ENCODE measurements at regions not wholly inside any gene's neighbourhood (a gene's known extent, or its start where the extent isn't known, plus 50 kb on each side); places are given as distances from the start of the nearest gene placed in this dataset.

GRCh38 chr20:60249436-60249835, 291.2 kb downstream of the CDH26 start:
- TF ChIP-seq TAF1 (IDR thresholded peaks at IDR 0.05; ENCODE audit: borderline replicate concordance, insufficient read depth, low read length) (no peak), POLR2AphosphoS5 (IDR thresholded peaks at IDR 0.05; ENCODE audit: low read depth, low read length) (no peak), FOXP2 (optimal IDR thresholded peaks at IDR 0.05; ENCODE audit: borderline replicate concordance, extremely low read depth, extremely low read length, insufficient read depth) (no peak), REST (IDR thresholded peaks at IDR 0.05; ENCODE audit: insufficient read depth in 1 of 2, low read depth in 2 of 2, low read length in 2 of 2) (no peak), SIN3A (IDR thresholded peaks at IDR 0.05; ENCODE audit: borderline replicate concordance, insufficient read depth, low read length) (no peak)

- TF ChIP-seq SIN3A (IDR thresholded peaks at IDR 0.05; ENCODE audit: borderline replicate concordance, insufficient read depth, low read length) = no peak
- TF ChIP-seq TAF1 (IDR thresholded peaks at IDR 0.05; ENCODE audit: borderline replicate concordance, insufficient read depth, low read length) = no peak
- no peak for TF ChIP-seq FOXP2 (optimal IDR thresholded peaks at IDR 0.05; ENCODE audit: borderline replicate concordance, extremely low read depth, extremely low read length, insufficient read depth)
- no peak for TF ChIP-seq POLR2AphosphoS5 (IDR thresholded peaks at IDR 0.05; ENCODE audit: low read depth, low read length)
- TF ChIP-seq REST (IDR thresholded peaks at IDR 0.05; ENCODE audit: insufficient read depth in 1 of 2, low read depth in 2 of 2, low read length in 2 of 2) = no peak
Measured at GRCh38 chr20:60250251-60250650, 292.0 kb downstream of the CDH26 start.

GRCh38 chr20:60252866-60253265, 294.6 kb downstream of the CDH26 start:
- TF ChIP-seq POLR2AphosphoS5 (IDR thresholded peaks at IDR 0.05; ENCODE audit: low read depth, low read length) (no peak), FOXP2 (optimal IDR thresholded peaks at IDR 0.05; ENCODE audit: borderline replicate concordance, extremely low read depth, extremely low read length, insufficient read depth) (no peak), TAF1 (IDR thresholded peaks at IDR 0.05; ENCODE audit: borderline replicate concordance, insufficient read depth, low read length) (no peak), SIN3A (IDR thresholded peaks at IDR 0.05; ENCODE audit: borderline replicate concordance, insufficient read depth, low read length) (no peak), REST (IDR thresholded peaks at IDR 0.05; ENCODE audit: insufficient read depth in 1 of 2, low read depth in 2 of 2, low read length in 2 of 2) (no peak)

GRCh38 chr20:60253471-60253870, 295.2 kb downstream of the CDH26 start:
- TF ChIP-seq POLR2AphosphoS5 (IDR thresholded peaks at IDR 0.05; ENCODE audit: low read depth, low read length) (no peak), SIN3A (IDR thresholded peaks at IDR 0.05; ENCODE audit: borderline replicate concordance, insufficient read depth, low read length) (no peak), FOXP2 (optimal IDR thresholded peaks at IDR 0.05; ENCODE audit: borderline replicate concordance, extremely low read depth, extremely low read length, insufficient read depth) (no peak), REST (IDR thresholded peaks at IDR 0.05; ENCODE audit: insufficient read depth in 1 of 2, low read depth in 2 of 2, low read length in 2 of 2) (no peak), TAF1 (IDR thresholded peaks at IDR 0.05; ENCODE audit: borderline replicate concordance, insufficient read depth, low read length) (no peak)

- no peak for TF ChIP-seq SIN3A (IDR thresholded peaks at IDR 0.05; ENCODE audit: borderline replicate concordance, insufficient read depth, low read length)
- no peak for TF ChIP-seq REST (IDR thresholded peaks at IDR 0.05; ENCODE audit: insufficient read depth in 1 of 2, low read depth in 2 of 2, low read length in 2 of 2)
- TF ChIP-seq FOXP2 (optimal IDR thresholded peaks at IDR 0.05; ENCODE audit: borderline replicate concordance, extremely low read depth, extremely low read length, insufficient read depth) = no peak
- TF ChIP-seq TAF1 (IDR thresholded peaks at IDR 0.05; ENCODE audit: borderline replicate concordance, insufficient read depth, low read length) = no peak
- TF ChIP-seq POLR2AphosphoS5 (IDR thresholded peaks at IDR 0.05; ENCODE audit: low read depth, low read length) = no peak
Measured at GRCh38 chr20:60254901-60255411, 296.7 kb downstream of the CDH26 start.

Data from PFSK-1 (cell line).